Astrocyte of the cerebellum (primary cell): ENCODE measurements at regions not wholly inside any gene's neighbourhood (a gene's known extent, or its start where the extent isn't known, plus 50 kb on each side); places are given as distances from the start of the nearest gene placed in this dataset.

Source experiments
- DNase-seq: peaks from one replicate; pipeline ENCODE4 v3.0.0-alpha.2; 2011; ENCODE audit warnings: low read depth
- H3K4me3 ChIP-seq: 2 replicates; pipeline ENCODE4 v1.5.1; 2011; ENCODE audit warnings: mild to moderate bottlenecking, low read depth, low read length, moderate library complexity
- CTCF ChIP-seq: IDR thresholded peaks from 2 replicates; pipeline ENCODE4 v1.5.1; 2012; ENCODE audit warnings: low read length, low read depth, moderate library complexity, mild to moderate bottlenecking; ENCODE audit errors: missing control alignments
- in situ Hi-C: cut with HindIII; loops from 2 replicates; pipeline ENCODE4 v1.10.0; 2017; ENCODE audit warnings: low sequenced_read_pairs

GRCh38 chr7:153472516-153472915 is 579.7 kb upstream of the DPP6 start:
- no peak overlapping the region for H3K4me3 ChIP-seq
- TF ChIP-seq CTCF: no peak
- DNase-seq: no peak
- in situ Hi-C loops: no loop called here

GRCh38 chr7:153473185-153473584 is 579.0 kb upstream of the DPP6 start:
- TF ChIP-seq CTCF: no peak
- in situ Hi-C loops: no loop called here
- no peak for DNase-seq
- H3K4me3 ChIP-seq: no peak overlapping the region

GRCh38 chr7:153475239-153475638 is 577.0 kb upstream of the DPP6 start:
- in situ Hi-C loops: no loop called here
- no peak for DNase-seq
- no peak for TF ChIP-seq CTCF

DNA sequence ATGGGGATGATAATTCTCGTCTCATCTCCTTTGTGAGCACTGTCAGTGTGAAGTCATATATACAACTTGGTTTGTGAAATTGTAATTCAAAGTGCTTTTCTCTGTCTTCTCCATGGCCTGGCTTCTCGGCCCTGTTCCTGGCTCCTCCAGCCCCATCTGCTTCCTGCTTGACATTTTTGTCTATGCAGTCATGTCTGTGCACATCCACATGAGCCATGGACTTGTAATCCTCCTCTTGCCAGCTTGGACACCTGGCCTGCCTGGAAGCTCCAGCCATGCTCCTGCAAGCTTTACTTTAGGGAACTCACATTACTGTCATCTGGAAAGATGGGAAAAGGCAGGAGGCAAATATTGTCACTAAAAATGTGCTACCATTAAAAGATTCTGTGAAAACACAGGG is 576.0 kb upstream of the DPP6 start:
- TF ChIP-seq CTCF: no peak
- in situ Hi-C loops: no loop called here
- no peak for DNase-seq
- H3K4me3 ChIP-seq: no peak overlapping the region

More at GRCh38 chr7:153475239-153475638, 577.0 kb upstream of the DPP6 start:
- no peak overlapping the region for H3K4me3 ChIP-seq

DNA sequence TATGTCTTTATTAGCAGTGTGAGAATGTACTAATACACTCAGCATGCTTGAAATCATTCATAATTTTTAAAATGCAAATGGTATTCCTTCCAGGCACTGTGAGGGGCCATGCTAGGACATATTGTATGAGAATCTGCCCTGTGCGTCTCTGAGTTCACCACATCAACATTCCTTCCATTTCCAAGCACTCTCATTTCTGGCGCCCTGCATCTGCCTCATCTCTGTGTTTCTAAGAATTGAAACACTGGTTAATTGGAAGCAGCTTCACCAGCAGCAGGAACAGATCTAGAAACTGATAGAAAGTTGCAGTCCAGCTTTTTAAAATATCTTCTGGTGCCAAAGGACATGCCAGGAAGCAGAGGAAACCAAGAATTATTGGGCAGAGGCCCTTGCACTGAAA is 555.9 kb upstream of the DPP6 start:
- TF ChIP-seq CTCF: no peak
- in situ Hi-C loops: no loop called here
- no peak overlapping the region for H3K4me3 ChIP-seq
- DNase-seq: no peak

GRCh38 chr7:153503093-153503492 is 549.1 kb upstream of the DPP6 start:
- TF ChIP-seq CTCF: no peak
- in situ Hi-C loops: no loop called here
- no peak for DNase-seq
- H3K4me3 ChIP-seq: no peak overlapping the region

- H3K4me3 ChIP-seq: no peak overlapping the region
- no peak for DNase-seq
- no peak for TF ChIP-seq CTCF
- in situ Hi-C loops: no loop called here
These were observed 547.7 kb upstream of the DPP6 start for GRCh38 chr7:153504288-153505075.
